Kidney epithelial cell (primary cell): ENCODE measurements at regions not wholly inside any gene's neighbourhood (a gene's known extent, or its start where the extent isn't known, plus 50 kb on each side); places are given as distances from the start of the nearest gene placed in this dataset.
"Not testable (repeated sequence)": the region's sequence is repeated elsewhere in the genome, so short reads cannot be mapped to it uniquely, and the experiment has no call there.

ENCODE experiments used
- DNase-seq: peaks from one replicate; pipeline ENCODE4 v3.0.0-alpha.2; 2010; ENCODE audit warnings: low read depth
- H3K27me3 ChIP-seq: 2 replicates; pipeline ENCODE4 v1.6.0; 2011; ENCODE audit warnings: low read length; ENCODE audit not compliant: control insufficient read depth, insufficient read depth
- H3K36me3 ChIP-seq: 2 replicates; pipeline ENCODE4 v1.5.1; 2011; ENCODE audit warnings: low read length; ENCODE audit not compliant: control insufficient read depth, insufficient read depth
- H3K4me3 ChIP-seq: 2 replicates; pipeline ENCODE4 v1.5.1; 2011; ENCODE audit warnings: low read depth, mild to moderate bottlenecking, control low read depth, low read length
- TF ChIP-seq, protein P1 (sequence below): IDR thresholded peaks from 2 replicates; pipeline ENCODE4 v1.5.1; 2011; ENCODE audit warnings: mild to moderate bottlenecking, moderate library complexity, low read length, control low read depth, inconsistent platforms; ENCODE audit not compliant: insufficient read depth, poor library complexity, severe bottlenecking

DNA sequence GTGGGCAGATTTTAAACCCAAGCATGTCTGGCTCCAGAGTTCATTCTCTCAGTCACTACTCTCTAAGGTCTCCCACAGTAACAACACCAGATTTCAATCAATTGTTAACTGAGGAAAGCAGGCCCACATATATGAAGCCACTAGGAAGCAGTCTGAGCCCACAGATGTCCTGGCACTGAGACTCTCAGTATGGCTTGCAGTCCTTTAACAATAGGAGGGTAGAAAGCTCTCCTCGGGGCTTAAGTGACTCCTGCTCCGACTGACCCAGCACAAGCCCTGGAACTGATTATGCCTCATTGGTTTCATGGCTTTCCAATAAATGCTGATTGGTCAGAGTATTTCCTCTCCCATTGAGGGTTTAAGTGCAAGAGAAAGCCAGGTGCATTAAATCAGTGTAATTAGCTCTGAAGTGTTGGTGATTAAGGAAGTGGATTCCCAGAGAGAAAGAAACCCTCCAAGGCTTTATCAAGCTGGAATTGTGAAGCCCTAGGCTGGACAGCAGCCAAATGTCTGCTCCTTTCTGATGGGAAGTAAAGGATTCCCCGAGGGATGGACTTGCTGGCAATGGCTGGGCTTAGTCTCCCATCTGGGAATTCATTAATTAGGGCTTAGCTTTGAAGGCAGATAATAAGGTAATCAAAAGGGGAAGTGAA is 76.6 kb upstream of the PROKR2 start:
- H3K27me3 ChIP-seq = peaks cover 5% of the 10 kb centered on the region
- H3K36me3 ChIP-seq = no peaks in the 10 kb centered on the region
- DNase-seq = no peak
- no peak overlapping the region for H3K4me3 ChIP-seq
- TF ChIP-seq, protein P1, sequence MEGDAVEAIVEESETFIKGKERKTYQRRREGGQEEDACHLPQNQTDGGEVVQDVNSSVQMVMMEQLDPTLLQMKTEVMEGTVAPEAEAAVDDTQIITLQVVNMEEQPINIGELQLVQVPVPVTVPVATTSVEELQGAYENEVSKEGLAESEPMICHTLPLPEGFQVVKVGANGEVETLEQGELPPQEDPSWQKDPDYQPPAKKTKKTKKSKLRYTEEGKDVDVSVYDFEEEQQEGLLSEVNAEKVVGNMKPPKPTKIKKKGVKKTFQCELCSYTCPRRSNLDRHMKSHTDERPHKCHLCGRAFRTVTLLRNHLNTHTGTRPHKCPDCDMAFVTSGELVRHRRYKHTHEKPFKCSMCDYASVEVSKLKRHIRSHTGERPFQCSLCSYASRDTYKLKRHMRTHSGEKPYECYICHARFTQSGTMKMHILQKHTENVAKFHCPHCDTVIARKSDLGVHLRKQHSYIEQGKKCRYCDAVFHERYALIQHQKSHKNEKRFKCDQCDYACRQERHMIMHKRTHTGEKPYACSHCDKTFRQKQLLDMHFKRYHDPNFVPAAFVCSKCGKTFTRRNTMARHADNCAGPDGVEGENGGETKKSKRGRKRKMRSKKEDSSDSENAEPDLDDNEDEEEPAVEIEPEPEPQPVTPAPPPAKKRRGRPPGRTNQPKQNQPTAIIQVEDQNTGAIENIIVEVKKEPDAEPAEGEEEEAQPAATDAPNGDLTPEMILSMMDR = no peak

DNA sequence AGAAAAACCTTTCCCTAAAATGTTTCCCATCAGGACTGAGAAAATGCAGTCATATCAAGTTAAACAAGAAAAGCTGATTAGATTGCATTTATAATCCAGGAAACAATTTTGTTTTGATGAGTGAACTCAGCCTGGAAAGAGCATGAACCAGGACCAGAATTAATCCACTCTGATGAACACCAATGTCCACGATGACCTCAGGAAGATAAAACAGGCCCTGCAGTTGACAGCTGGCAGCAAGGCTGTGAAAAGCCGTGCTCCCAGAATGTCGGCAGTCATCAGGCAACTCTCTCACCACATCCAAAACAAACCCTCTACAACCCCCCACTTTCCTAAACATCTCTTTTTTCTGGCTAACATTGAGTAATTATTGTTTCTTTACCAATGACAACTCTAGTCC is 74.0 kb upstream of the PROKR2 start:
- Histone ChIP-seq H3K36me3 (no peaks in the 10 kb centered on the region), H3K4me3 (no peak overlapping the region), H3K27me3 (peaks cover 5% of the 10 kb centered on the region)
- DNase-seq = no peak
- TF ChIP-seq, protein P1 = no peak

DNA sequence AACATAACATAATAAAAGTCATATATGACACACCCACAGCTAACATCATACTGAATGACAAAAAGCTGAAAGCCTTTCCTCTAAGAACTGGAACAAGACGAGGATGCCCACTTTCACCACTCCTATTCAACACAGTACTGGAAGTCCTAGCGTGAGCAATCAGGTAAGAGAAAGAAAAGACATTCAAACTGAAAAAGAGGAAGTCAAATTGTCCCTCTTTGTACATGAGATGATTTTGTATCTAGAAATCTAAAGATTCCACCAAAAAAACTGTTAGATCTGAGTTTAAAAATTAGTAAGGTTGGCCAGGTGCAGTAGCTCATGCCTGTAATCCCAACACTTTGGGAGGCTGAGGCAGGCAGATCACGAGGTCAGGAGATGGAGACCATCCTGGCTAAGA is 70.1 kb upstream of the PROKR2 start:
- H3K36me3 ChIP-seq, H3K27me3 ChIP-seq, DNase-seq, H3K4me3 ChIP-seq: not testable (repeated sequence)

GRCh38 chr20:5381527-5381926 is 64.8 kb upstream of the PROKR2 start:
- DNase-seq, H3K36me3 ChIP-seq, H3K4me3 ChIP-seq, H3K27me3 ChIP-seq: not testable (repeated sequence)

DNA sequence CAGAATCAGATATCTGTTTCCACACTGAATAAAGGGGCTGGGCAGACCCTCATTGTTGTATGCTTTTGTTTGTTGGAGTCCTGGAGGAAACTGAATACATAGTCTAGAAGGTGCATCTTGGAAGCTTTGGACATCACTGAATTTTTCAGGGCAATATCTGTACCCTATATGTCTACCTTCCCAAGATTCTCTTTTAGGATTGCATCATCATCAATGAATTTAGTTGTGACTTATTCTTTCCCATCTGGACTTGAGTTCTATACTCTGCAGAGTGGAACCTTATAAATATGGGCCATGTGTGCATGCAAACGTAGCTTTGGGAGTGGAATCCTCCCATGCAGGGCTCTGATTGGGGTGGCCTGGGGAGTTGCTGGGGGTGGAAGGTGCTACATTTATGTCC is 60.7 kb upstream of the PROKR2 start:
- no peak for DNase-seq
- H3K4me3 ChIP-seq = no peak overlapping the region
- TF ChIP-seq, protein P1 = no peak
- no peaks in the 10 kb centered on the region for H3K36me3 ChIP-seq
- H3K27me3 ChIP-seq = no peaks in the 10 kb centered on the region

DNA sequence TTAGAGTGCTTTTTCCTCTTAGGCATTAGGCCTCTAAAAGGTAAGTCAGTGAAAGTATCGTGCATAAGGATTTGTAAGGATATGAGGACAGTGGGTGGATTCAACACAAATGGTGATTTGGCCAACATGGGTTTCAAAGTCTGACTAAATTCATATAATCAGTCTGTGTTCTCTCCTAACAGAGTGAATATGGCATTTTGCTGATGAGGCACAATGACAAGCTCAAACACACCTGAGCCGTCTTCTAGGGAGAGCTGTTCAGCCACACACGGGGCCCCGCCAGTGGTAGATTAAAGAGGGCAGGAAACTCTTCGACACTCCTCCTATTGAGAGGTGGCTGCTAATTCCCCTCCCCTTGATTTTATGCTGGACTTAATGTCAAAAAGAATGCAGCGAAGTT is 59.5 kb upstream of the PROKR2 start:
- TF ChIP-seq, protein P1 = no peak
- Histone ChIP-seq H3K4me3 (no peak overlapping the region), H3K36me3 (no peaks in the 10 kb centered on the region), H3K27me3 (no peaks in the 10 kb centered on the region)
- DNase-seq = no peak

DNA sequence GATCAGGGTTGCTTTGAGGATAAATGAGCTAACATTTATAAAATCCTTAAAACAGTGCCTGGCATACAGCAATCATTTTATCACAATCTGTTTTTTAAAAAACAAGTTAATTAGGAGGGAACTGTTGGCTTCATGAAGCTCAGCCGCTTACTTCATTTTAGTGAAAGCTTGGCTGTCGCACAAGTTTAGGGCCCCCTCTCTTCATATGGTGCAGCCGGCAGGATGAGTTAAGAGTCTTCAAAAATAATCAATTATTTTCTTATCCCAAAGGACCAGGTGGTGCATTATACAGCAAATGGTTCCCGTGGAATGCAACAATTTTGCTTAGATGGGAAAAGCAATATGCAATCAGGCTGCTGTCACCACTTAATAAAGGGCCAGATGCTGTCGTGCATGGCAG is 57.4 kb upstream of the PROKR2 start:
- Histone ChIP-seq H3K27me3 (no peaks in the 10 kb centered on the region), H3K36me3 (no peaks in the 10 kb centered on the region), H3K4me3 (no peak overlapping the region)
- DNase-seq = no peak
- TF ChIP-seq, protein P1 = no peak
